ENCODE measurements at regions not wholly inside any gene's neighbourhood (a gene's known extent, or its start where the extent isn't known, plus 50 kb on each side); places are given as distances from the start of the nearest gene placed in this dataset.

- H3K4me3 ChIP-seq: no peak overlapping the region
- no peaks in the 10 kb centered on the region for H3K27me3 ChIP-seq (ENCODE audit: low read depth)
Observed at GRCh38 chr15:88403351-88403791, 63.8 kb downstream of the MRPL46 start.

DNA sequence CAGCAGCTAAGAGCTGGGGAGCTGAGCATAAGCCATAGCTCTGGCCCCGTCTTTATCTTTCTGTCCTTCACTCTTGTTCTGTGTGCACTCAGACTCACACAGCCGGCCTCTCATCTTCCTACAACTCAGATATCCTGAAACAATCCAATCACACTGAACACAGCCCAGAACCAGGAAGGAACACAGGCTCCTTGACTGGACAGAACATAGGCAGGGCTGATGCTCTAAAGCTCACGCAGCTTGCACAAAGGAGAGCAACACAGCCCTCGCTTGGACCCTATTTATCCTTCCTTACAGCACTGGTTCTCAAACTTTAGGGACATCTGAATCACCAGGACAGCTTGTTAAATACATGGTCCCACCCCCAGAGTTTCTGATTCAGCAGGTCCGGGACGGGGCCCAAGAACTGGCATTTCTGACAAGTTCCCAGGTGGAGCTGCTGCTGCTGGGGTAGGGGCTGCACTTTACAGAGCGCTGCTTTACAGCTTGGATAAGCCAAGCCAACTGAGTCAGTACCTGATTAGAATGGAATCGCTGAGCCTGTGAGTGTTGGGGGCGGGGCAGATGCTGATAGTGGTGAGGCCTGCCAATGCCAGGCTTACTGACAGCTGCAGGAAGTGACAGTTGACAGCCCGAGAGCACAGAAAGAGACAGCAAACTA, 65.1 kb downstream of the MRPL46 start:
- Histone ChIP-seq H3K36me3 (no peaks in the 10 kb centered on the region), H3K27ac (no peak overlapping the region), H3K4me1 (no peaks in the 10 kb centered on the region), H3K27me3 (ENCODE audit: low read depth) (no peaks in the 10 kb centered on the region), H3K9me3 (no peaks in the 10 kb centered on the region), H3K4me3 (no peak overlapping the region)
- no peak for ATAC-seq
- TF ChIP-seq, protein P1, sequence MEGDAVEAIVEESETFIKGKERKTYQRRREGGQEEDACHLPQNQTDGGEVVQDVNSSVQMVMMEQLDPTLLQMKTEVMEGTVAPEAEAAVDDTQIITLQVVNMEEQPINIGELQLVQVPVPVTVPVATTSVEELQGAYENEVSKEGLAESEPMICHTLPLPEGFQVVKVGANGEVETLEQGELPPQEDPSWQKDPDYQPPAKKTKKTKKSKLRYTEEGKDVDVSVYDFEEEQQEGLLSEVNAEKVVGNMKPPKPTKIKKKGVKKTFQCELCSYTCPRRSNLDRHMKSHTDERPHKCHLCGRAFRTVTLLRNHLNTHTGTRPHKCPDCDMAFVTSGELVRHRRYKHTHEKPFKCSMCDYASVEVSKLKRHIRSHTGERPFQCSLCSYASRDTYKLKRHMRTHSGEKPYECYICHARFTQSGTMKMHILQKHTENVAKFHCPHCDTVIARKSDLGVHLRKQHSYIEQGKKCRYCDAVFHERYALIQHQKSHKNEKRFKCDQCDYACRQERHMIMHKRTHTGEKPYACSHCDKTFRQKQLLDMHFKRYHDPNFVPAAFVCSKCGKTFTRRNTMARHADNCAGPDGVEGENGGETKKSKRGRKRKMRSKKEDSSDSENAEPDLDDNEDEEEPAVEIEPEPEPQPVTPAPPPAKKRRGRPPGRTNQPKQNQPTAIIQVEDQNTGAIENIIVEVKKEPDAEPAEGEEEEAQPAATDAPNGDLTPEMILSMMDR (IDR thresholded peaks at IDR 0.05): no peak
- intact Hi-C loops (cut with DNase I): no loop called here
- DNase-seq: no peak

More at GRCh38 chr15:88403351-88403791, 63.8 kb downstream of the MRPL46 start:
- Histone ChIP-seq H3K27ac (no peak overlapping the region), H3K9me3 (no peaks in the 10 kb centered on the region), H3K4me1 (no peaks in the 10 kb centered on the region), H3K36me3 (no peaks in the 10 kb centered on the region)
- intact Hi-C loops (cut with DNase I): no loop called here
- TF ChIP-seq, protein P1 (IDR thresholded peaks at IDR 0.05): no peak
- ATAC-seq: no peak
- no peak for DNase-seq

DNA sequence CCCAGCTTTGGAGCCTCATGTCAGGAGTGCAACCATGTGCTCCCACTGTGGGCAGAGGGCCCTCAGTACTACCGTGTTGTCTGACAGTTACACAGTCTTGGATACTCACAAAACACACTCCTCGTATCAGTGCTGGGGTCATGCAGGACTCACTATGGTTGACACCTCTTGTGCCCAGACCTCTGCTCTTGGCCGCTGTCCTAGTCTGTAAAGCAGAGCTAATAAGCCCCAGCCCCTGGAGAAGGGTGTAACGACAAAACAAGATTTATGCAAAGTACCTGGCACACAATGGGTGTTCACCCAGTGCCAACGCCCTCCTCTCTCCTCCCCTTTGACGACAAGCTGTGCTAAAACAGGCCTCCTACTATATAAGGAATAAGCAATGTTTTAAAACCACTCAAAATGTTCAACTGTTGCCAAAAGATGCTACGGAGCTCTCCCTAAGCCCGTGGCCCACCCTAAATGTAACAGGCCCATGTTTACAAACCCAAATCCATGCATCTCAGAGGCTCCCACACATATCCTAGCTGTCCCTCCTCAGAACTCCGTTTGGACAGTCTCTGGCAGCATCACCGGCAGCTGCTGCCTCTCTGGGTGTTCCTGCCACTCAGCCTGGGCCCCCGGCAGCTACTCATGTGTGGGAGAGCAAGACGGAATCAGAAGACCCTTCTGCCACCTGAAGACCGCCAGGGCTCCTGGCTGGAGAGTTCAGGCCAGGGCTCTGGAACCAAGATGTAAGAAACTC, 65.8 kb downstream of the MRPL46 start:
- no peaks in the 10 kb centered on the region for H3K27me3 ChIP-seq (ENCODE audit: low read depth)
- TF ChIP-seq, protein P1 (IDR thresholded peaks at IDR 0.05): no peak
- intact Hi-C loops (cut with DNase I): no loop called here
- no peak overlapping the region for H3K27ac ChIP-seq
- no peak for ATAC-seq
- H3K4me3 ChIP-seq: no peak overlapping the region
- H3K9me3 ChIP-seq: no peaks in the 10 kb centered on the region
- H3K4me1 ChIP-seq: no peaks in the 10 kb centered on the region
- H3K36me3 ChIP-seq: no peaks in the 10 kb centered on the region
- no peak for DNase-seq

- Histone ChIP-seq H3K4me3 (no peak overlapping the region), H3K9me3 (no peaks in the 10 kb centered on the region), H3K27ac (no peak overlapping the region), H3K4me1 (no peaks in the 10 kb centered on the region), H3K27me3 (ENCODE audit: low read depth) (no peaks in the 10 kb centered on the region), H3K36me3 (no peaks in the 10 kb centered on the region)
- DNase-seq (no peak), ATAC-seq (no peak)
- TF ChIP-seq, protein P1 (IDR thresholded peaks at IDR 0.05): no peak
- intact Hi-C loops (cut with DNase I): no loop called here
Observed at GRCh38 chr15:88400591-88401250, 66.5 kb downstream of the MRPL46 start.

DNA sequence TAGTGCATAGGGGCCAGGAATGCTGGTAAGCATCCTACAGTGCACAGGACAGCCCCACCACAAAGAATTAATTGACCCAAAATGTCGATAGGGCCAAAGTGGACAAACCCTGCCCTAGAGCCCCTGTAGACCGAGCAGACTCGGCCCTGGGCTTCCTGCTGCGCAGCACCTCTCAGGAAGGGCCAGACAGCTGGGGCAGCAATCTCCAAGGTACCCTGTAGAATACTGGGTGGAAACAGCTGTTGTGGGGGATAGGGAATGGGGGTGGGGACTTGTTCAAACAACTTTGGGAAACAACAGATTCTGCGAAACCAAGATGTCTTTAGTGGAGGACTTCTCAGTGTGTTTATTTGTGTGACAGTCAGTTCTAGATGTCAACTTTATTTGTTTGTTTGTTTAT, 67.1 kb downstream of the MRPL46 start:
- ATAC-seq: no peak
- H3K27me3 ChIP-seq (ENCODE audit: low read depth): no peaks in the 10 kb centered on the region
- no peak overlapping the region for H3K4me3 ChIP-seq
- no peak for DNase-seq
- H3K4me1 ChIP-seq: no peaks in the 10 kb centered on the region
- no peaks in the 10 kb centered on the region for H3K9me3 ChIP-seq
- intact Hi-C loops (cut with DNase I): no loop called here
- H3K27ac ChIP-seq: no peak overlapping the region
- TF ChIP-seq, protein P1 (IDR thresholded peaks at IDR 0.05): no peak
- no peaks in the 10 kb centered on the region for H3K36me3 ChIP-seq

Data from lower lobe of right lung (tissue), 2 donors.